Cardiac septum (tissue), 1 donor: ENCODE measurements at regions not wholly inside any gene's neighbourhood (a gene's known extent, or its start where the extent isn't known, plus 50 kb on each side); places are given as distances from the start of the nearest gene placed in this dataset.

Source experiments
- DNase-seq: peaks from one replicate; pipeline ENCODE4 v3.0.0-alpha.2; 2020; ENCODE audit warnings: low spot score
- intact Hi-C: fragments of 100-400 bp; cut with DNase I; formaldehyde crosslinking; loops from one replicate; pipeline ENCODE4 v1.14.0; 2022
- donor health status: DM: no; HTN: no; CAD: no.

GRCh38 chr21:26748066-26748465 lies 97.1 kb downstream of the ADAMTS1 start:
- DNase-seq, result no peak
- intact Hi-C loops, result no loop called here

DNA sequence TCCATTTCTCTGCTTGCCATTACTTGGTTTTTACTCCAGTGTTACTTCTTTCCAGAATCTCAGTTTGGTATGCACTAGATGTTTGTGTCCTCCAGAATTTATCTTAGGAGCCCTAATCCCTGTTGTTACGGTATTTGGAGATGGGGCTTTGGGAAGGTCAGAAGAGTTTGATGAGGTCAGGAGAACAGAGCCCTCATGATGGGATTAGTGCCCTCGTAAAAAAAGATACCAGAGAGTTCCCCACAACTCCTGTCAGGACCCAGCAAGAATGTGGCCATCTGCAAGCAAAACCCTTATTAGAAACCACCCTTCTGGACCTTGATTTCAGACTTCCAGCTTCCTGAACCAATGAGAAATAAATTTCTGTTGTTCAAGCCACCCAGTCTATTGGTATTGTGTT lies 98.0 kb downstream of the ADAMTS1 start:
- intact Hi-C loops, result no loop called here
- no peak for DNase-seq

DNA sequence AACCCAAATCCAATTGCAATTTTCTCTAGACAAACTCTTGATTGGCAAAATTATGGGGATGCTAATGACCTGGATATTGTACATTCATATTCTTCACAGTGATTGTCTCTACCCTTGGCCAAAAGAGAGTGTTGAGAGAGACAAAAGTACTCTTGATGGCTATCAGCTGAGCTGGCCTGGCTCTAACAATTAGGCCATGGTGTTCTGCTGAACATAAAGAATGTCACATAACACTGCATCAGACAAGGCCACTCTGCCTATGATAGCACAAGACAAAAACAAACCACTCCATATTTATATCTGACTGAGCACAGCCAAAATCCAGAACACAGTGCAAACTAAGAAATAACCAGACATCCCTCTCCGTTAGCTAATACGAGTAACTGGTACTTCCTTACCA lies 101.7 kb downstream of the ADAMTS1 start:
- intact Hi-C loops, result no loop called here
- no peak for DNase-seq

DNA sequence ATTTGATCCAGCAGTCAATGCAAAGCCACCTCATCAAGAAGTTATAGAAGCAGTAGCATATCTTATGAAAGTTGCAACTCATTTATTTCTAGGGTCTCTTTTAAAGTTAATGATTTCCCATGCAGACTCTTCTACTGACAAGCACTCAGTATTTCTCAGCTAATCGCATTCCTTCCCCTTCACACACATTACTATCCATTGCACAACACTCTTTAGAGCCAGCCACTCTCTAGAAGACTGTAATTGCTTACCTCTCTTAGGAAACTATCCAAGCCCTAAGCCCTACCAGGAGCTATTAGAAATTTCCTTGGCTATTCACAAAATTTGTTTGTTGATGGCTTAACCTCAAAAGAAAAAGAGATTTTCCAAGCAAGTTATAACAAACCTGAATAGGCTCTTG lies 106.0 kb downstream of the ADAMTS1 start:
- intact Hi-C loops, result no loop called here
- DNase-seq, result no peak

DNA sequence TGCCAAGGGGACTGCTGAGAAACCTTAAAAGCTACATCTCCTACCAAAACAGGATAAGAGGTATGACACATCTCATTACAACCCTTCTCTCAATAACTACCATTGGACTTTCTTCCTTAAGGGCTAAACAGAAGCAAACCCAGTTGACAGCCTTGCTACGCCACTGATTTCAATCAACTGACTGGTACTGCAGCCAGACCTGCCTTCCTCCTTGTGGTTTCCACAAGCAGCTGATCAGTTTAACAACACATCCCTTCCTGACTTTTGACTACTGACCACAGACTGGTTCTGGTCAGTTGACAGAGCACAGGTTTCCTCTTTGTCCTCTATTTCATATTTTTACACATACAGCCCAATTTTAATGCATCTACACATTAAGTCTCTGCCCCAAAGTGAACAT lies 108.8 kb downstream of the ADAMTS1 start:
- intact Hi-C loops, result no loop called here
- DNase-seq, result no peak

- intact Hi-C loops, result no loop called here
- no peak for DNase-seq
These were observed 112.6 kb downstream of the ADAMTS1 start for GRCh38 chr21:26732432-26733221.

- no peak for DNase-seq
- intact Hi-C loops, result loop anchor here (10.0 kb wide), 2 partner anchors 545 to 925 kb away; partner anchors contain the start of gene APP
These were observed 125.5 kb downstream of the ADAMTS1 start for GRCh38 chr21:26719750-26720149.

DNA sequence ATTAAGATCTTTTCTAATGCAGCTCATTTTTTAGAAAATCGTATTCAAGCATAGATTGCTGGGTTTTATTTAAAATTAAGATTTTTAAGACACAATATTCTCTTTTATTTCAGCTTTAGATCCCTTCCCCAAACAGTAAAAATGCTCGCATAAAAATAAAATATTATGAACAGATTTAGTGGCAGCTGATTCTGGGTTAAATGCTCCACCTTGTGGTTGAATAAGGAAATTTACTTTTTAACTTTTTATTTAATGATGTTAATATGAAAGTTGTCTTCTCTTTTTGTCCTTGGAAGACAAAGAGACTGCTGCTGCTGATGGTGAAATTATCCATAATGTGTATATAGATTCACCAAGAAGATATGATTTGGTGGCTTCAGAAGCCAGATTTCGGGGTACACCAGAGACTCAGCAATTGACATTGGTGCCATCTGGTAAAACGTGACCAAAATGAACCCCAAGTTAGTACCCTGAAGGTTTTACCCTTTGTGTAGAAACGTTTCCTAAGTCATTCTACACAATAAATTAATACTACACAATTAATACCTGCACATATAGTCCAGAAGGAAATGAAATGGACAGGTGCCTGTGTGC lies 128.0 kb downstream of the ADAMTS1 start:
- DNase-seq, result no peak
- intact Hi-C loops, result loop anchor here (2.0 to 10.0 kb wide), 3 partner anchors 542 to 922 kb away; partner anchors contain the start of gene APP

DNA sequence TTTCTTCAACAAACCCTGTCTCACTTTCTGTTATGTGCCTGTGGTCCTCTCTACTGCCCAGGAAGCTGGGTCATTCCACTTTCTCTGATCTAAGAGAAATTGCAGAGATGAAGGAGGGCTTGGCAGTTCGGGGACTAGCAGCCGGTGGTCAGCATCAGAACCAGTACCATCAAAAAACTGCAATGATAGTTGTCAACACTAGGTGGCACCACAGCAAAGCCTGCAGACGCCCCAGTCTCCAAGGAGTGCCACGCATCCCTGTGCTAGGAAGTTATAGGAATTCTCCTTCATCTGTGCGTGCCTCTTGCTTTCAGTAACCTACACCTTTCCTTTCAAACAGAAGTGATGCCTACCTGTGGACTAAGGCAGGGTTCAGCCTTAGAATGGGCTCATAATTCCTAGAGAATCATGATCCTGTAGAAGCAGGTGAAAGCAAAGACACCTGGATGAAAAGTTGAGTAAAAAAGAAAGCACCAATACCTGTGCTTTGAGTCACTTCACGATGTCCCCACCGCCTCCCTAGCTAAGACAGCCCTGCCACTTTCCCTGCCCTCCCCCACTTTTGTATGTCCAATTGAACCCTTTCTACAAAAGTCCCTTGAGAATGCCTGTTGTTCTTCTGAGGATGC lies 129.2 kb downstream of the ADAMTS1 start:
- DNase-seq, result no peak
- intact Hi-C loops, result loop anchor here (2.0 to 10.0 kb wide), 3 partner anchors 541 to 921 kb away; partner anchors contain the start of gene APP

GRCh38 chr21:26715116-26715515 lies 130.1 kb downstream of the ADAMTS1 start:
- no peak for DNase-seq
- intact Hi-C loops, result loop anchor here (10.0 kb wide), 2 partner anchors 540 to 920 kb away; partner anchors contain the start of gene APP

- intact Hi-C loops, result loop anchor here (10.0 kb wide), 2 partner anchors 535 to 915 kb away; partner anchors contain the start of gene APP
These were observed 135.1 kb downstream of the ADAMTS1 start for GRCh38 chr21:26710155-26710554.

DNA sequence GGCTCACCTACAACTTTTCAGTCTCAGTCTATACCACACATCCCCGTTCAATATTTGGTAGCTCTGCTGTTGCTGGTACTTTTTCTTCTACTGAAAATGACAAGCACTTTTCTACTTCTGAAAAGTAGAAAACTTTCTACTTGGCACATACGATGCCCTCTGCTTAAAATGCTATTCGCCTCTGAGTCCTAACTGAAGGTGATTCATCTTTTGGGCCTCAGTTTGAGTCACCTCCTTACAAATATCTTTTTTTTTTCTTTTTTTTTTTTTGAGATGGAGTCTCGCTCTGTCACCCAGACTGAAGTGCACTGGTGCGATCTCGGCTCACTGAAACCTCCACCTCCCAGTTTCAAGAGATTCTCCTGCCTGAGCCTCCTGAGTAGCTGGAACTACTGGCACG lies 136.0 kb upstream of the CYYR1 start:
- intact Hi-C loops, result no loop called here
- no peak for DNase-seq

More at GRCh38 chr21:26710155-26710554, 135.1 kb downstream of the ADAMTS1 start:
- no peak for DNase-seq

DNA sequence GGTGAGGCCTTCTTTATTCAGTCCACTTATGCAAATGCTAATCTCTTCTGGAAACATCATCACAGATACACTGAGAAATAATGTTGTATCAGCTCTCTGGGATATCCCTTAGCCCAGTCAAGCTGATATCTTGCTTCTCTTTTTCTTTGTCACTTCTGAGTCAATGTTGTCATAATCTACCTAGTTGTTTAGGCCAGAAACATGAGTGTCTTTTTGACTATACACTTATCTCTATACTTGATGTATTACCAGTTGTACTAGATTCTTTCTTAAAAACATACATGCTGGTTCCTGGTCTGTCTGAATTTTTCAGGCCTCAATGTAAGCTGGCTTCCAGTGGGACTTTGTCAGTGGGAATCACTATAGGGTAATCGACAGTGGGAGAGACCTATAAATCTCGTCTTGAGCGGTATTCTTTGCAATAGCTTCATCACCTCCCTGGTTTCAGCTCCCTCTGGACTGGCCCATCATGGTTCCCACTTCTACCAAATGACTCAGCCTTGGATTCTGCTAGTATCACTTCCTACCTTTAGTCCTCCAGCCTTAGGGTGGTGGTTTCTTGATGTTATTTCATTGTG lies 135.2 kb upstream of the CYYR1 start:
- intact Hi-C loops, result no loop called here
- no peak for DNase-seq

DNA sequence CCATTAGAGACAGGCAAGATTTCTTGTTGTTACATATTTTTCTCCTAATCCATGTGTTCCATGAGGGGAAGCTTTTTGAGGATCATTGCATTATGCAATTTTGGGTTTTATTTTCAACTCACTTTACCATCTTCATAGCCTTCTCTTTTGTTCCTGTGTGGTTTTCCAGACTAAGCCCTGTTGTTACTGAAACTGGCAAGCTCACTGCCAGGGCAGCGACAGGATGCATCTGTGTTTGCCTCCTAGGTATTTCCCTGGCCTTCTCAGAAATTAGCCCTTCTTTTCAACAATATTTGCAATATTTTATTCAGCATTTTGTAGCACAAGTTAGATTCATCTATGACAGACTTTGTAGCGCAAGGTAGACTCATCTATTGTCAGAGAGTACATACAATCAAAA lies 134.2 kb upstream of the CYYR1 start:
- intact Hi-C loops, result no loop called here
- no peak for DNase-seq

- intact Hi-C loops, result no loop called here
- DNase-seq, result no peak
These were observed 125.3 kb upstream of the CYYR1 start for GRCh38 chr21:26698416-26698815.

GRCh38 chr21:26691416-26691815 lies 118.3 kb upstream of the CYYR1 start:
- intact Hi-C loops, result no loop called here
- no peak for DNase-seq

GRCh38 chr21:26686705-26687104 lies 113.6 kb upstream of the CYYR1 start:
- no peak for DNase-seq
- intact Hi-C loops, result no loop called here

GRCh38 chr21:26686278-26686677 lies 113.2 kb upstream of the CYYR1 start:
- intact Hi-C loops, result no loop called here

GRCh38 chr21:26684889-26685288 lies 111.8 kb upstream of the CYYR1 start:
- no peak for DNase-seq
- intact Hi-C loops, result no loop called here

More at GRCh38 chr21:26686278-26686677, 113.2 kb upstream of the CYYR1 start:
- no peak for DNase-seq

- intact Hi-C loops, result no loop called here
- DNase-seq, result no peak
These were observed 110.9 kb upstream of the CYYR1 start for GRCh38 chr21:26683996-26684395.
